GM10248 (cell line): ENCODE measurements at regions not wholly inside any gene's neighbourhood (a gene's known extent, or its start where the extent isn't known, plus 50 kb on each side); places are given as distances from the start of the nearest gene placed in this dataset.
"Not testable (repeated sequence)": the region's sequence is repeated elsewhere in the genome, so short reads cannot be mapped to it uniquely, and the experiment has no call there.

Source experiments
- CTCF ChIA-PET: fragments of 300-600 bp; sonication (Branson Sonifier 250); formaldehyde crosslinking; extraction: SDS; loops from one replicate; lab custom pipeline; 2021; ENCODE audit warnings: antibody characterized with exemption; lab: Yijun Ruan, JAX
- POLR2A ChIA-PET: fragments of 350-650 bp; sonication (Branson Sonifier 250); formaldehyde crosslinking; extraction: SDS; loops from one replicate; lab custom pipeline; 2020; ENCODE audit warnings: antibody characterized with exemption; lab: Yijun Ruan, JAX
- DNase-seq: peaks from one replicate; pipeline ENCODE4 v3.0.0; 2012; ENCODE audit errors: extremely low spot score

- CTCF ChIA-PET, POLR2A ChIA-PET, DNase-seq: not testable (repeated sequence)
These were observed 52.8 kb downstream of the FOXD4L6 start for GRCh38 chr9:41075671-41076070.

GRCh38 chr9:41074356-41074942 lies 54.0 kb downstream of the FOXD4L6 start:
- POLR2A ChIA-PET, CTCF ChIA-PET: not testable (repeated sequence)
- DNase-seq: peak; percentile 9

- peak; percentile 0 for DNase-seq
- POLR2A ChIA-PET, CTCF ChIA-PET: not testable (repeated sequence)
These were observed 54.8 kb downstream of the FOXD4L6 start for GRCh38 chr9:41073471-41074243.

GRCh38 chr9:41064125-41064795 lies 64.2 kb downstream of the FOXD4L6 start:
- POLR2A ChIA-PET, CTCF ChIA-PET, DNase-seq: not testable (repeated sequence)

GRCh38 chr9:41063243-41063642 lies 65.2 kb downstream of the FOXD4L6 start:
- CTCF ChIA-PET, POLR2A ChIA-PET, DNase-seq: not testable (repeated sequence)

GRCh38 chr9:41059603-41060002 lies 68.9 kb downstream of the FOXD4L6 start:
- POLR2A ChIA-PET, CTCF ChIA-PET: not testable (repeated sequence)

GRCh38 chr9:41053666-41054363 lies 74.7 kb downstream of the FOXD4L6 start:
- POLR2A ChIA-PET, DNase-seq, CTCF ChIA-PET: not testable (repeated sequence)

More at GRCh38 chr9:41059603-41060002, 68.9 kb downstream of the FOXD4L6 start:
- not testable (repeated sequence) for DNase-seq

GRCh38 chr9:41048672-41049071 lies 79.8 kb downstream of the FOXD4L6 start:
- POLR2A ChIA-PET, DNase-seq, CTCF ChIA-PET: not testable (repeated sequence)

GRCh38 chr9:41047792-41048191 lies 80.7 kb downstream of the FOXD4L6 start:
- DNase-seq, POLR2A ChIA-PET, CTCF ChIA-PET: not testable (repeated sequence)

- POLR2A ChIA-PET, DNase-seq, CTCF ChIA-PET: not testable (repeated sequence)
These were observed 83.6 kb downstream of the FOXD4L6 start for GRCh38 chr9:41044930-41045329.

- CTCF ChIA-PET, POLR2A ChIA-PET, DNase-seq: not testable (repeated sequence)
These were observed 85.0 kb downstream of the FOXD4L6 start for GRCh38 chr9:41043433-41043832.

GRCh38 chr9:41042111-41042510 lies 86.4 kb downstream of the FOXD4L6 start:
- DNase-seq, POLR2A ChIA-PET, CTCF ChIA-PET: not testable (repeated sequence)

GRCh38 chr9:41040705-41041342 lies 87.7 kb downstream of the FOXD4L6 start:
- CTCF ChIA-PET, DNase-seq, POLR2A ChIA-PET: not testable (repeated sequence)

GRCh38 chr9:41035276-41035675 lies 93.2 kb downstream of the FOXD4L6 start:
- CTCF ChIA-PET: not testable (repeated sequence)

GRCh38 chr9:41034699-41035197 lies 93.7 kb downstream of the FOXD4L6 start:
- POLR2A ChIA-PET, DNase-seq, CTCF ChIA-PET: not testable (repeated sequence)

More at GRCh38 chr9:41035276-41035675, 93.2 kb downstream of the FOXD4L6 start:
- POLR2A ChIA-PET, DNase-seq: not testable (repeated sequence)

GRCh38 chr9:41033877-41034276 lies 94.6 kb downstream of the FOXD4L6 start:
- CTCF ChIA-PET, POLR2A ChIA-PET, DNase-seq: not testable (repeated sequence)

GRCh38 chr9:41033360-41033759 lies 95.1 kb downstream of the FOXD4L6 start:
- DNase-seq, CTCF ChIA-PET, POLR2A ChIA-PET: not testable (repeated sequence)
